ENCODE measurements at regions not wholly inside any gene's neighbourhood (a gene's known extent, or its start where the extent isn't known, plus 50 kb on each side); places are given as distances from the start of the nearest gene placed in this dataset.

DNA sequence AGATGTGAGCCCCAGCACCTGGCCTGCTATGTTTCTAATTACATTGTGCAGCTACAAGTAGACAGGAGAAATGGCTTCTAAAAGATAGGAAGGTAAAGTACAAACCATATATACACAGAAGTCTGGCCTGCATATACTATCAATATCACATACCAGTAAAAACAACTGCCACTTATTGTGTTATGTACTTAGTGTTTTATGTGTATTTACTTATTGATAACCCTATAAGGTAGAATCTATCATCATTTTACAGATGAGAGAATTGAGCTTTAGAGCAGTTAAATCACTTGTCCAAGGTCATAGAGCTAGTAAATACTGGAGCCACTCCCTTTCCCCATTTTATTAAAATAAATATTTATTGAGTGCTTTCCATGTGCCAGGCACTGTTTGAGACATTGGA lies 102.4 kb upstream of the PRDM1 start:
- Histone ChIP-seq H3K36me3 (ENCODE audit: insufficient read depth) (no peaks in the 10 kb centered on the region), H3K4me3 (no peak overlapping the region), H3K9me2 (ENCODE audit: insufficient read depth) (no peaks in the 10 kb centered on the region), H3K27me3 (ENCODE audit: insufficient read depth) (peaks cover 100% of the 10 kb centered on the region), H3K4me2 (no peak overlapping the region), H2AFZ (no peak overlapping the region), H3K27ac (ENCODE audit: low read depth) (no peak overlapping the region), H3F3A (replicated peaks; ENCODE audit: low read depth) (no peaks in the 10 kb centered on the region), H3K4me1 (ENCODE audit: insufficient read depth) (peaks cover 22% of the 10 kb centered on the region), H4K20me1 (replicated peaks; ENCODE audit: insufficient read depth) (peaks cover 12% of the 10 kb centered on the region), H3K79me2 (replicated peaks; ENCODE audit: insufficient read depth) (no peaks in the 10 kb centered on the region)
- no peak overlapping the region for H3K4me3 Mint-ChIP-seq
- H3K9me3 Mint-ChIP-seq: no peaks in the 10 kb centered on the region; the same call in 2 of the 3 replicates
- H3K27ac Mint-ChIP-seq: no peak overlapping the region
- DNase-seq (ENCODE audit: low spot score) (no peak), ATAC-seq (no peak)
- TF ChIP-seq ZNF114 (CRISPR knock-in tag; IDR thresholded peaks at IDR 0.05) (no peak), EZH2 (IDR thresholded peaks at IDR 0.05; ENCODE audit: low read depth, unreplicated experiment) (no peak)
- TF ChIP-seq, protein P1, sequence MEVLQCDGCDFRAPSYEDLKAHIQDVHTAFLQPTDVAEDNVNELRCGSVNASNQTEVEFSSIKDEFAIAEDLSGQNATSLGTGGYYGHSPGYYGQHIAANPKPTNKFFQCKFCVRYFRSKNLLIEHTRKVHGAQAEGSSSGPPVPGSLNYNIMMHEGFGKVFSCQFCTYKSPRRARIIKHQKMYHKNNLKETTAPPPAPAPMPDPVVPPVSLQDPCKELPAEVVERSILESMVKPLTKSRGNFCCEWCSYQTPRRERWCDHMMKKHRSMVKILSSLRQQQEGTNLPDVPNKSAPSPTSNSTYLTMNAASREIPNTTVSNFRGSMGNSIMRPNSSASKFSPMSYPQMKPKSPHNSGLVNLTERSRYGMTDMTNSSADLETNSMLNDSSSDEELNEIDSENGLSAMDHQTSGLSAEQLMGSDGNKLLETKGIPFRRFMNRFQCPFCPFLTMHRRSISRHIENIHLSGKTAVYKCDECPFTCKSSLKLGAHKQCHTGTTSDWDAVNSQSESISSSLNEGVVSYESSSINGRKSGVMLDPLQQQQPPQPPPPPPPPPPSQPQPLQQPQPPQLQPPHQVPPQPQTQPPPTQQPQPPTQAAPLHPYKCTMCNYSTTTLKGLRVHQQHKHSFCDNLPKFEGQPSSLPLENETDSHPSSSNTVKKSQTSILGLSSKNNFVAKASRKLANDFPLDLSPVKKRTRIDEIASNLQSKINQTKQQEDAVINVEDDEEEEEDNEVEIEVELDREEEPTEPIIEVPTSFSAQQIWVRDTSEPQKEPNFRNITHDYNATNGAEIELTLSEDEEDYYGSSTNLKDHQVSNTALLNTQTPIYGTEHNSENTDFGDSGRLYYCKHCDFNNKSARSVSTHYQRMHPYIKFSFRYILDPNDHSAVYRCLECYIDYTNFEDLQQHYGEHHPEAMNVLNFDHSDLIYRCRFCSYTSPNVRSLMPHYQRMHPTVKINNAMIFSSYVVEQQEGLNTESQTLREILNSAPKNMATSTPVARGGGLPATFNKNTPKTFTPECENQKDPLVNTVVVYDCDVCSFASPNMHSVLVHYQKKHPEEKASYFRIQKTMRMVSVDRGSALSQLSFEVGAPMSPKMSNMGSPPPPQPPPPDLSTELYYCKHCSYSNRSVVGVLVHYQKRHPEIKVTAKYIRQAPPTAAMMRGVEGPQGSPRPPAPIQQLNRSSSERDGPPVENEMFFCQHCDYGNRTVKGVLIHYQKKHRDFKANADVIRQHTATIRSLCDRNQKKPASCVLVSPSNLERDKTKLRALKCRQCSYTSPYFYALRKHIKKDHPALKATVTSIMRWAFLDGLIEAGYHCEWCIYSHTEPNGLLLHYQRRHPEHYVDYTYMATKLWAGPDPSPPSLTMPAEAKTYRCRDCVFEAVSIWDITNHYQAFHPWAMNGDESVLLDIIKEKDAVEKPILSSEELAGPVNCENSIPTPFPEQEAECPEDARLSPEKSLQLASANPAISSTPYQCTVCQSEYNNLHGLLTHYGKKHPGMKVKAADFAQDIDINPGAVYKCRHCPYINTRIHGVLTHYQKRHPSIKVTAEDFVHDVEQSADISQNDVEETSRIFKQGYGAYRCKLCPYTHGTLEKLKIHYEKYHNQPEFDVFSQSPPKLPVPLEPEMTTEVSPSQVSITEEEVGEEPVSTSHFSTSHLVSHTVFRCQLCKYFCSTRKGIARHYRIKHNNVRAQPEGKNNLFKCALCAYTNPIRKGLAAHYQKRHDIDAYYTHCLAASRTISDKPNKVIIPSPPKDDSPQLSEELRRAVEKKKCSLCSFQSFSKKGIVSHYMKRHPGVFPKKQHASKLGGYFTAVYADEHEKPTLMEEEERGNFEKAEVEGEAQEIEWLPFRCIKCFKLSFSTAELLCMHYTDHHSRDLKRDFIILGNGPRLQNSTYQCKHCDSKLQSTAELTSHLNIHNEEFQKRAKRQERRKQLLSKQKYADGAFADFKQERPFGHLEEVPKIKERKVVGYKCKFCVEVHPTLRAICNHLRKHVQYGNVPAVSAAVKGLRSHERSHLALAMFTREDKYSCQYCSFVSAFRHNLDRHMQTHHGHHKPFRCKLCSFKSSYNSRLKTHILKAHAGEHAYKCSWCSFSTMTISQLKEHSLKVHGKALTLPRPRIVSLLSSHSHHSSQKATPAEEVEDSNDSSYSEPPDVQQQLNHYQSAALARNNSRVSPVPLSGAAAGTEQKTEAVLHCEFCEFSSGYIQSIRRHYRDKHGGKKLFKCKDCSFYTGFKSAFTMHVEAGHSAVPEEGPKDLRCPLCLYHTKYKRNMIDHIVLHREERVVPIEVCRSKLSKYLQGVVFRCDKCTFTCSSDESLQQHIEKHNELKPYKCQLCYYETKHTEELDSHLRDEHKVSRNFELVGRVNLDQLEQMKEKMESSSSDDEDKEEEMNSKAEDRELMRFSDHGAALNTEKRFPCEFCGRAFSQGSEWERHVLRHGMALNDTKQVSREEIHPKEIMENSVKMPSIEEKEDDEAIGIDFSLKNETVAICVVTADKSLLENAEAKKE (CRISPR knock-in tag; IDR thresholded peaks at IDR 0.05): no peak
- no peaks in the 10 kb centered on the region for H3K36me3 Mint-ChIP-seq (ENCODE audit: low read depth)
- peaks cover 19% of the 10 kb centered on the region for H3K4me1 Mint-ChIP-seq
- peaks cover 92% of the 10 kb centered on the region for H3K27me3 Mint-ChIP-seq (ENCODE audit: insufficient read depth, low read depth, poor library complexity)

DNA sequence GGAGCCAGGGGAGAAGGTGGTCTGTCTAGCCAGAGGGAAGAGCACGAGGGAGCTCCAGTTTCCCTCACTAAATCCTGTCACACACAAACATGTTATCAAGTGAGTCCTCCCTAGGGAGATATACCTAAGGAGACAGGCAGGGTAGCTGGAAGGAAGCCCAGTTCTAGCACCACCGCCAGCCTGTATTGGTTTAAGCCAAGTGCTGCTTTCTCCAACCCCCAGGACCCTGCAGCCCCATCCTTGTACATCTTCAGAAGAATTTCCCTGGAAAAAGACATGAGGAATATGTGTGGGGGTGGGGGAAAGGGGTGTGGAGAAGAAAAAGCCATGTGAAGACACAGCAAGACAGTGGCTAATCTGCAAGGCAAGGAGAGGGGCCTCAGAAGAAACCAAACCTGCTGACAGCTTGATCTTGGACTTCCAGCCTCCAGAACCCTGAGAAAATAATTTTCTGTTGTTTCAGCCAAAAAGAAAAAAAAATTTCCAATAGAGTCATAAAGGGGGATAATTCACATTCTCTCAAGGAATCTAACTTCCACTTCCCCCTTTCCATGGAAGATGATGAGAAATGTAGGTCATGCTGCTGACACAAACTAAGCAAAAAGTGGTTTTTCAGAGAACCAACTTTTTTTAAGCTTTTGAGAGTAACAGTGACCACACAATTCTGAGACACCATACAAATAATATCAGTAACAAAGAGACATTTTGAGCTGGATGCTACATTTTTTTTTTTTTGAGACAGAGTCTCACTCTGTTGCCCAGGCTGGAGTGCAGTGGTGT lies 103.2 kb upstream of the PRDM1 start:
- Histone ChIP-seq H3K4me3 (no peak overlapping the region), H4K20me1 (replicated peaks; ENCODE audit: insufficient read depth) (peaks cover 12% of the 10 kb centered on the region), H2AFZ (no peak overlapping the region), H3K79me2 (replicated peaks; ENCODE audit: insufficient read depth) (no peaks in the 10 kb centered on the region), H3K36me3 (ENCODE audit: insufficient read depth) (no peaks in the 10 kb centered on the region), H3K4me1 (ENCODE audit: insufficient read depth) (peaks cover 22% of the 10 kb centered on the region), H3K27me3 (ENCODE audit: insufficient read depth) (peaks cover 94% of the 10 kb centered on the region), H3K4me2 (no peak overlapping the region), H3F3A (replicated peaks; ENCODE audit: low read depth) (no peaks in the 10 kb centered on the region), H3K27ac (ENCODE audit: low read depth) (no peak overlapping the region), H3K9me2 (ENCODE audit: insufficient read depth) (no peaks in the 10 kb centered on the region)
- no peaks in the 10 kb centered on the region for H3K36me3 Mint-ChIP-seq (ENCODE audit: low read depth)
- peaks cover 19% of the 10 kb centered on the region for H3K4me1 Mint-ChIP-seq
- ATAC-seq (no peak), DNase-seq (ENCODE audit: low spot score) (no peak)
- no peaks in the 10 kb centered on the region; the same call in 2 of the 3 replicates for H3K9me3 Mint-ChIP-seq
- TF ChIP-seq, protein P2, sequence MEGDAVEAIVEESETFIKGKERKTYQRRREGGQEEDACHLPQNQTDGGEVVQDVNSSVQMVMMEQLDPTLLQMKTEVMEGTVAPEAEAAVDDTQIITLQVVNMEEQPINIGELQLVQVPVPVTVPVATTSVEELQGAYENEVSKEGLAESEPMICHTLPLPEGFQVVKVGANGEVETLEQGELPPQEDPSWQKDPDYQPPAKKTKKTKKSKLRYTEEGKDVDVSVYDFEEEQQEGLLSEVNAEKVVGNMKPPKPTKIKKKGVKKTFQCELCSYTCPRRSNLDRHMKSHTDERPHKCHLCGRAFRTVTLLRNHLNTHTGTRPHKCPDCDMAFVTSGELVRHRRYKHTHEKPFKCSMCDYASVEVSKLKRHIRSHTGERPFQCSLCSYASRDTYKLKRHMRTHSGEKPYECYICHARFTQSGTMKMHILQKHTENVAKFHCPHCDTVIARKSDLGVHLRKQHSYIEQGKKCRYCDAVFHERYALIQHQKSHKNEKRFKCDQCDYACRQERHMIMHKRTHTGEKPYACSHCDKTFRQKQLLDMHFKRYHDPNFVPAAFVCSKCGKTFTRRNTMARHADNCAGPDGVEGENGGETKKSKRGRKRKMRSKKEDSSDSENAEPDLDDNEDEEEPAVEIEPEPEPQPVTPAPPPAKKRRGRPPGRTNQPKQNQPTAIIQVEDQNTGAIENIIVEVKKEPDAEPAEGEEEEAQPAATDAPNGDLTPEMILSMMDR (conservative IDR thresholded peaks at IDR 0.05; ENCODE audit: low read depth in 2 of 2): no peak
- TF ChIP-seq JUNB (IDR thresholded peaks at IDR 0.05; ENCODE audit: unreplicated experiment) (no peak), STAT1 (IDR thresholded peaks at IDR 0.05; ENCODE audit: unreplicated experiment) (no peak), EZH2 (IDR thresholded peaks at IDR 0.05; ENCODE audit: low read depth, unreplicated experiment) (no peak), NANOG (IDR thresholded peaks at IDR 0.05; ENCODE audit: borderline replicate concordance) (no peak), ZNF331 (CRISPR knock-in tag; IDR thresholded peaks at IDR 0.05; ENCODE audit: low read depth) (no peak)
- no peak overlapping the region for H3K27ac Mint-ChIP-seq
- H3K27me3 Mint-ChIP-seq (ENCODE audit: insufficient read depth, low read depth, poor library complexity): peaks cover 85% of the 10 kb centered on the region
- no peak overlapping the region for H3K4me3 Mint-ChIP-seq
